Chondrocyte (in vitro differentiated cells): ENCODE measurements at regions not wholly inside any gene's neighbourhood (a gene's known extent, or its start where the extent isn't known, plus 50 kb on each side); places are given as distances from the start of the nearest gene placed in this dataset.

Experiments
- DNase-seq: peaks from one replicate; pipeline ENCODE4 v3.0.0; 2021; ENCODE audit warnings: mixed read lengths, low spot score
- H3K27ac Mint-ChIP-seq: one replicate; pipeline ENCODE4 v1.8.0; 2021; ENCODE audit warnings: mild to moderate bottlenecking, moderate library complexity, mixed read lengths; ENCODE audit not compliant: unreplicated experiment
- H3K27me3 Mint-ChIP-seq: 2 replicates; pipeline ENCODE4 v1.8.0; 2021; ENCODE audit warnings: low read depth, mixed read lengths
- H3K36me3 Mint-ChIP-seq: 2 replicates; pipeline ENCODE4 v1.8.0; 2021; ENCODE audit warnings: low read depth, mixed read lengths
- H3K4me1 Mint-ChIP-seq: 2 replicates; pipeline ENCODE4 v1.8.0; 2021; ENCODE audit warnings: low read depth, mild to moderate bottlenecking, mixed read lengths
- H3K4me3 Mint-ChIP-seq: one replicate; pipeline ENCODE4 v1.8.0; 2021; ENCODE audit warnings: mild to moderate bottlenecking, moderate library complexity, mixed read lengths; ENCODE audit not compliant: unreplicated experiment
- H3K9me3 Mint-ChIP-seq: 2 replicates; pipeline ENCODE4 v1.8.0; 2021; ENCODE audit warnings: low read depth, mixed read lengths
- TF ChIP-seq, protein P1 (sequence below): fragments of 200-600 bp; sonication (generic); IDR thresholded peaks from 2 replicates; pipeline ENCODE4 v1.5.0; 2021; ENCODE audit warnings: antibody characterized with exemption, mild to moderate bottlenecking, moderate library complexity

DNA sequence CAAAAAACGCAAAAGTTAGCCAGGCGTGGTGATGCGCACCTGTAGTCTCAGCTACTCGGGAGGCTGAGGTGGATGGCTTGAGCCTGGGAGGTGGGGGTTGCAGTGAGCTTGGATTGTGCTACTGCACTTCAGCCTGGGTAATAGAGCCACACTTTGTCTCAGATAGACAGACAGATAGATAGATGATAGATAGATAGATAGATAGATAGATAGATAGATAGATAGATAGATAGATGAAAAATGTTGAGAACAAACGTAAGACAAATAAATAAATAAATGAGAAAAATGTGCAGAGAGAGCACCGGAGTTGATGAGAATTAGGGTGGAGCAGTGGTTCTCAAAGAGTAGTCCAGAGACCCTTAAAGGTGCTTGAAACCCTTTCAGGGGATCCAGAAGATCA is 58.4 kb upstream of the ARL8B start:
- Mint-ChIP-seq H3K9me3 (no peaks in the 10 kb centered on the region), H3K36me3 (no peaks in the 10 kb centered on the region), H3K4me1 (peaks cover 2% of the 10 kb centered on the region), H3K27ac (no peak overlapping the region), H3K27me3 (peaks cover 6% of the 10 kb centered on the region), H3K4me3 (no peak overlapping the region)
- TF ChIP-seq, protein P1, sequence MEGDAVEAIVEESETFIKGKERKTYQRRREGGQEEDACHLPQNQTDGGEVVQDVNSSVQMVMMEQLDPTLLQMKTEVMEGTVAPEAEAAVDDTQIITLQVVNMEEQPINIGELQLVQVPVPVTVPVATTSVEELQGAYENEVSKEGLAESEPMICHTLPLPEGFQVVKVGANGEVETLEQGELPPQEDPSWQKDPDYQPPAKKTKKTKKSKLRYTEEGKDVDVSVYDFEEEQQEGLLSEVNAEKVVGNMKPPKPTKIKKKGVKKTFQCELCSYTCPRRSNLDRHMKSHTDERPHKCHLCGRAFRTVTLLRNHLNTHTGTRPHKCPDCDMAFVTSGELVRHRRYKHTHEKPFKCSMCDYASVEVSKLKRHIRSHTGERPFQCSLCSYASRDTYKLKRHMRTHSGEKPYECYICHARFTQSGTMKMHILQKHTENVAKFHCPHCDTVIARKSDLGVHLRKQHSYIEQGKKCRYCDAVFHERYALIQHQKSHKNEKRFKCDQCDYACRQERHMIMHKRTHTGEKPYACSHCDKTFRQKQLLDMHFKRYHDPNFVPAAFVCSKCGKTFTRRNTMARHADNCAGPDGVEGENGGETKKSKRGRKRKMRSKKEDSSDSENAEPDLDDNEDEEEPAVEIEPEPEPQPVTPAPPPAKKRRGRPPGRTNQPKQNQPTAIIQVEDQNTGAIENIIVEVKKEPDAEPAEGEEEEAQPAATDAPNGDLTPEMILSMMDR, result no peak
- no peak for DNase-seq

DNA sequence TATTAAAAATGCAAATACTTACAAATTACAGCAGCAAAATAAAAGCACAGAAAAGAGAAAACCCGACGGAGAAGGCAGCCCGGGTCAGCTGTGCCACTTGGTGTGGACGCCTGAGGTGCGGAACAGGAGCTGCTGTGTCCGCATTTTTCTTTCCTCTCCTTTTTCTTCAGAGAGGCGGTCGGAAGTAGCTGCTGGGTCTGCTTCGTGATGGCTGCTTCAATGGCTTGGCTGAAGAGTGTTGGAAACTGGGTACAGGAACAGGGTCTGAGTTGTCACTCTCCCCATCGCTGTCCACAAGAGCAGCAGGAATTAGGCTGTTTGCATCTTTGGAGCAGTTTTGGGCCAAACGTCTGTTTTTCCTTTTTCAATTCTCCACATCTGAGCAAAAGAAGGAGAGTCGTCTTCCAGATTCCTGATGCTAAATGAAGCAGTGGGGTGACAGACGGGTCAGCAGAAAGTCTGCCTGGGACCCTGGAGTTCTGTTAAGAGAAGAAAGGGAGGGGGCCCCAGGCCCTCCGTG is 53.5 kb upstream of the ARL8B start:
- no peaks in the 10 kb centered on the region for H3K36me3 Mint-ChIP-seq
- H3K4me1 Mint-ChIP-seq, result peaks cover 8% of the 10 kb centered on the region
- no peak for DNase-seq
- no peak overlapping the region for H3K4me3 Mint-ChIP-seq
- no peaks in the 10 kb centered on the region for H3K9me3 Mint-ChIP-seq
- TF ChIP-seq, protein P1, result no peak
- H3K27ac Mint-ChIP-seq, result no peak overlapping the region
- H3K27me3 Mint-ChIP-seq, result peaks cover 9% of the 10 kb centered on the region

DNA sequence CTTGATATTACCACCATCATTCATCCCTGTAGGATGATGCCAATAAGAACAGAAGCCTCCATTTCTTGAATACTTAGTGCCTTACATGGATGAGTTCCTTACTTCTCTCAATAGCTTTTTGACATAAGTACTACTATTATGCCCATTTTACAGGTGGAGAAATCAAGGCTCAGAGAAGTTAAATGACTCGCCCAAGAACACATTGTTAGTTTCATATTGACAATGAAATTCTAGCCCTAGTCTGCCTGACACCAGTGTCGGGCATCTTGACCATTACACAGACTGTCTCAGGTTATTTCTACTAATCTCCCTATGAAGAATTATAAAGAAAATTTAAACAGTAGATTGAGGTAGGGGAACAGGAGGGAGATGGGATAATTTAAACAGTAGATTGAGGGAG is 52.5 kb upstream of the ARL8B start:
- Mint-ChIP-seq H3K27ac (no peak overlapping the region), H3K27me3 (peaks cover 12% of the 10 kb centered on the region), H3K9me3 (no peaks in the 10 kb centered on the region), H3K4me1 (peaks cover 8% of the 10 kb centered on the region), H3K4me3 (no peak overlapping the region), H3K36me3 (no peaks in the 10 kb centered on the region)
- TF ChIP-seq, protein P1, result no peak
- no peak for DNase-seq

DNA sequence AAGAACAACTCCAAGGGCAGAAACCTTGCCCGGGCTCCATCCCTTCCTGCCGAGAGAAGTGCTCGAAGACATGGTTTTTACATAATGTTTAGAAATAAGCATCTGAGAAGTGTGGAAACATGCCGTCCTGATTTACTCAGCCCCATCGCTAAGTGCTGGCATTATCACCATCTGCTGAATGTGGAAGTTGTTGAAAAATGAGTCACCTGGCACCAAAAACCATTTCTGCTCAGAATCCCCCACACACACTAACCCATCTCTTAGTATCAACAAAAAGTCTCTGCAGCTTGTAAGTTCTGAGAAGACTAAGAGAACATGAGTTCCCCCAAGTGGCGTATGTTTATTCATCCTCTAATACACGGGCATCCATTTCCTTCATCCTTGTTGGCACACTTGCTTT is 51.0 kb upstream of the ARL8B start:
- no peak overlapping the region for H3K4me3 Mint-ChIP-seq

DNA sequence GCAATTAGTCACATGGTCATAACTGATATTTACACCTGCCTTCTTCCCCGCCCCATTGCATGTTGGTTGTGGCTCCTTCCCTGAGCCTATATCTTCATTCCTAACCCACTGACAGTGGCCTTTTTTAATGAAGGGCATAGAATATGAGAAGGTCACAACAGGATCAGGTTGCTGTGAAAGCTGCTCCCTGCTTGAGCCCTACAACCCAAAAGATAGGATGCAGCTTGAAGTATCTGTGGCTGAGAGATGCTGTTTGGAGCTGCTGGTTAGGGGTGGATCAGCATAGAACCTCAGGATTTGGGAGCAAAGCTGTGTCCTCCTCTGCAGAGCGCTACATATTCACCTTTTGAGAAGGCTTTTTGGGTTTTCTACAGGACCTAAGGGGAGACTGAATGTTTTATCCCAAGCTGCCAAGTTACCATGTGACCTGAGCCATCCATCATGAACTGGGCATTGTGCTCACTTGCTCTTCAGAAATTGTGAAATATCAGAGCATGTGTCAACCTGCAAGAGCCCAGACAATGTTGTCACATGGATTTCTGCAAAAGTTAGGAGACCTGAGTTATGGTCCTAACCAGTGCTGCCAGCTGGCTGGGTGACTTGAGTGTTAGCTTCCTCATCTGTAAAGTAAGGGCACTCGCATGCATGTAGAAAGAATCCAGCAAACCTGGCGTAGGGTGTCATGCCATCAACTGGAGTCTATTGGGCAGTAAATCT is 49.8 kb upstream of the ARL8B start:
- DNase-seq, result no peak
- Mint-ChIP-seq H3K27me3 (peaks cover 12% of the 10 kb centered on the region), H3K9me3 (no peaks in the 10 kb centered on the region), H3K4me3 (no peak overlapping the region), H3K27ac (no peak overlapping the region), H3K36me3 (no peaks in the 10 kb centered on the region), H3K4me1 (peaks cover 8% of the 10 kb centered on the region)
- TF ChIP-seq, protein P1, result no peak

More for the DNA sequence above, 51.0 kb upstream of the ARL8B start:
- TF ChIP-seq, protein P1, result peak; percentile 32
- Mint-ChIP-seq H3K36me3 (no peaks in the 10 kb centered on the region), H3K4me1 (peaks cover 8% of the 10 kb centered on the region), H3K9me3 (no peaks in the 10 kb centered on the region), H3K27ac (no peak overlapping the region), H3K27me3 (peaks cover 10% of the 10 kb centered on the region)
- no peak for DNase-seq
